ENCODE measurements at regions not wholly inside any gene's neighbourhood (a gene's known extent, or its start where the extent isn't known, plus 50 kb on each side); places are given as distances from the start of the nearest gene placed in this dataset.

DNA sequence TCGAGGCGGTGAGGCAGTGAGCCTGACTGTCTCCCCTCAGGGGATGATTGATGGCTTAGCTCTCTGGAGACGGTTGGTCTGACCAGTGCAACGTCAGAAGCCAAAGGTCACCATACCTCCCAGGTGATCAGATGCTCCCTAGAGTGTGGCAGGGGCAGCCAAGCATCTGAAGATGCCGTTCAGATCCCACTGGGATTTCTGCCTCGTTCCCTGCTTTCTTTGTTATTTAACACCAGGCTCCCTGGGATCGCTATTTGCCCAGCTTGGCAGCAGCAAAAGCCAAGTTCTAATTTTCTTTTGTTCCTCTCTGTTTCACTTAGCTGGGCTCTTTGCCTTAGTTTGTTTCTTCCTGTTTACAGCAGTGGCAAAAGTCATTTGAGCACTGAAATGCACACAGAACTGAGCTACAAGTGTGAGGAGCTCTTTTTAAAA, 53.5 kb upstream of the SVIL start:
- peak; percentile 79 for DNase-seq (ENCODE audit: low spot score)

- no peak for DNase-seq (ENCODE audit: low spot score)
Observed at GRCh38 chr10:29687421-29688164, 52.8 kb upstream of the SVIL start.

DNA sequence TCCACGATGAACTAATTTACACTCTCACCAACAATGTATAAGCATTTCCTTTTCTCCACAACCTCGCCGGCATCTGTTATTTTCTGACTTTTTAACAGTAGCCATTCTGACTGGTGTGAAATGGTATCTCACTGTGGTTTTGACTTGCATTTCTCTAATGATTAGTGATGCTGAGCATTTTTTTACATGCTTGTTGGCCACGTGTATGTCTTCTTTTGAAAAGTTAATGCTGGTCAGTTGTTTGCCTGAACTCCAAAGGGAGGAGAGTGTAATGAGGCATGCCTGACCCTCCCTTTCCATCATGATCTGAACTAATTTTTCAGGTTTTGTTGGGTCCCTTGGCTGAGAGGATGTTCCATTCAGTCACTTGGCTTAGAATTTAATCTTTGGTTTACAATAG, 50.7 kb upstream of the SVIL start:
- peak; percentile 38 for DNase-seq (ENCODE audit: low spot score)
